Pancreas (tissue), 10 donors: ENCODE measurements at regions not wholly inside any gene's neighbourhood (a gene's known extent, or its start where the extent isn't known, plus 50 kb on each side); places are given as distances from the start of the nearest gene placed in this dataset.

Experiments used
- ATAC-seq, 4 donors: fragments of 200-7000 bp; cut with Tn5 transposase; one replicate each; pipeline versions ENCODE4 v1.8.0 to v1.9.1; 2020; ENCODE audit warnings: mild to moderate bottlenecking in 4 of 4, moderate library complexity in 4 of 4
- DNase-seq, 6 donors: peaks; one replicate each; pipeline ENCODE4 v3.0.0-alpha.2; 2020
- FAIRE-seq: peaks from 2 replicates; lab custom pipeline; 2012; peaks lifted over from hg19 to GRCh38; lab: Jason Lieb, UNC
- H3K27ac ChIP-seq, 4 donors: fragments of 200-600 bp; sonication (generic); 1 replicate in 3 of 4; 2 replicates in 1 of 4; pipeline versions ENCODE4 v1.5.0 to v1.8.0; 2020
- H3K27me3 ChIP-seq, 4 donors: fragments of 200-600 bp; one replicate each; pipeline ENCODE4 v1.8.0; 2021
- H3K36me3 ChIP-seq, 3 donors: fragments of 200-600 bp; sonication (generic) in 1 of 3; one replicate each; pipeline versions ENCODE4 v1.5.0 to v1.8.0; 2020 to 2021
- H3K4me1 ChIP-seq, 3 donors: fragments of 200-600 bp; one replicate each; pipeline ENCODE4 v1.8.0; 2021
- H3K4me3 ChIP-seq, 4 donors: fragments of 200-600 bp; sonication (generic) in 2 of 4; one replicate each; pipeline versions ENCODE4 v1.5.0 to v1.8.0; 2020 to 2021
- H3K9me3 ChIP-seq, 4 donors: fragments of 200-600 bp; one replicate each; pipeline ENCODE4 v1.8.0; 2021
- CTCF ChIP-seq, 4 donors: fragments of 200-600 bp; sonication (generic) in 3 of 4; IDR thresholded peaks; one replicate each; pipeline versions ENCODE4 v1.5.0 to v1.8.0; 2021; ENCODE audit warnings: antibody characterized with exemption in 4 of 4
- WGBS, 2 donors: extraction: QIAGEN DNeasy Blood & Tissue Kit; methylation state at CpG; one replicate each; pipeline ENCODE4 v1.1.7; 2013; 5-methylcytosine and 5-hydroxymethylcytosine counted together
- intact Hi-C, 3 donors: fragments of 100-400 bp; cut with DNase I; formaldehyde crosslinking; loops; one replicate each; pipeline versions ENCODE4 v1.11.1 to v1.14.2; 2022
- donor health status: healthy with polysubstance abuse.
- donor health status: DM: no; HTN: no; CAD: no; lungs with moderate emphysema.
- donor health status: DM: no; HTN: no; CAD: no.
- donor health status: control.
- donor health status: control.
- donor health status: Bipolar disorder and iron deficiency.
- donor health status: DM: yes; HTN: yes; CAD: no.
- donor health status: DM: no; HTN: no; CAD: no.
- donor health status: DM: no; HTN: no; CAD: no.
- donor health status: DM: yes; HTN: yes; CAD: no.

- no peak for FAIRE-seq
- no peaks in the 10 kb centered on the region for H3K4me1 ChIP-seq
- no peak overlapping the region for H3K27ac ChIP-seq
- ATAC-seq, result no peak
- DNase-seq, result no peak
- intact Hi-C loops, result no loop called here
- H3K27me3 ChIP-seq, result no peaks in the 10 kb centered on the region
- no peak for TF ChIP-seq CTCF (IDR thresholded peaks at IDR 0.05)
- no peak overlapping the region for H3K4me3 ChIP-seq
- no peaks in the 10 kb centered on the region for H3K9me3 ChIP-seq
- H3K36me3 ChIP-seq, result no peaks in the 10 kb centered on the region
These were observed 123.8 kb downstream of the RPIA start for GRCh38 chr2:88815282-88815681.

GRCh38 chr2:88815697-88816096 lies 124.2 kb downstream of the RPIA start:
- Histone ChIP-seq H3K4me3 (no peak overlapping the region), H3K27ac (no peak overlapping the region), H3K9me3 (no peaks in the 10 kb centered on the region), H3K4me1 (no peaks in the 10 kb centered on the region), H3K27me3 (no peaks in the 10 kb centered on the region), H3K36me3 (no peaks in the 10 kb centered on the region)
- DNase-seq (no peak), FAIRE-seq (no peak), ATAC-seq (no peak)
- TF ChIP-seq CTCF (IDR thresholded peaks at IDR 0.05), result no peak
- intact Hi-C loops, result no loop called here
- WGBS, 2 donors, result 92 to 96% methylated on average over 2 of the region's 2 CpGs

GRCh38 chr2:88818381-88818780 lies 126.9 kb downstream of the RPIA start:
- H3K4me3 ChIP-seq, result no peak overlapping the region
- ATAC-seq, result no peak
- intact Hi-C loops, result no loop called here

DNA sequence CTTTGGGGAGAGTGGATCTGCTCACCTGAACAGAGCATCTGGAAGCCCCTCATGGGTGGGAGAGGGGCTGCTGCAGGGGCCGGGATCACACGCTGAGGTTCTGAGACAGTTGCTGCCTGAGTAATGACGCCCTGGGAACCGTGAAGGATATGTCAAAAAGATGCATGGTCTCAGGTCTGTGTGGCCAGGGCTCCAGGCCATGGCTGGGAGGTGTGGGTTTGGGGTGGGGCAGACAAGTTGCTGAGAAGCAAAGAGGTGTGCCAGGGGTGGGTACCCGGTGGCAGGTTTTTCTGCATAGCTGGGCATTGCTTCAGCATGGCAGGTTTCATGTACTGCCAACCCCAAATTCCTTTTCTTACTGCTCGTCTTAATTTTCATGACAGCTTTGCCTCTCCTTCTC lies 133.5 kb downstream of the RPIA start:
- FAIRE-seq (no peak), ATAC-seq (no peak), DNase-seq (no peak)
- H3K27me3 ChIP-seq, result no peaks in the 10 kb centered on the region
- TF ChIP-seq CTCF (IDR thresholded peaks at IDR 0.05), result no peak
- H3K27ac ChIP-seq, result no peak overlapping the region
- peaks cover 0 to 5% (median 4%) of the 10 kb centered on the region in 3 donors for H3K4me1 ChIP-seq
- no peaks in the 10 kb centered on the region for H3K36me3 ChIP-seq
- no peak overlapping the region for H3K4me3 ChIP-seq
- no peaks in the 10 kb centered on the region for H3K9me3 ChIP-seq
- 60 to 73% methylated on average over 6 of the region's 6 CpGs for WGBS, 2 donors
- intact Hi-C loops, result no loop called here

More at GRCh38 chr2:88818381-88818780, 126.9 kb downstream of the RPIA start:
- Histone ChIP-seq H3K4me1 (no peaks in the 10 kb centered on the region), H3K9me3 (no peaks in the 10 kb centered on the region), H3K27me3 (no peaks in the 10 kb centered on the region), H3K36me3 (no peaks in the 10 kb centered on the region), H3K27ac (no peak overlapping the region)
- no peak for TF ChIP-seq CTCF (IDR thresholded peaks at IDR 0.05)
- DNase-seq (no peak), FAIRE-seq (no peak)
- 70 to 82% methylated on average over 1 of the region's 1 CpG for WGBS, 2 donors

DNA sequence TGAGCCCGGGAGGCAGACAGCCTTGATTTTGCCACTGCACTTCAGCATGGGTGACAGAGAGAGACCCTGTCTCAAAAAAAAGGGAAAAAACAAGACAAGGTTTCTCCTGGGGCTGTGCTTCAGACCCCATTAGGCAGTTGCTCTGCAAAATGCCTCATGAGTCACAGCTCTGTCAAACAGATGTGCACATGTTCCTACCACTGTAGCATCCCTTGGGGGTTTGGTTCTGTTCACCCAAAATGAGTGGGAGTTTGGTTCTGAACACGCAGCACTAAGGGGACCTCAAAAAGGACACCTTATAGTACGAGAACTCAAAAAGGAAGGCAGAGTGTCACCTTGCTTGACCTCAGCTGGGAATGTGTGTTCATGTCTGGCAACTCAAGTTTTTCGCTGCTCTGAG lies 134.9 kb downstream of the RPIA start:
- no peaks in the 10 kb centered on the region for H3K9me3 ChIP-seq
- intact Hi-C loops, result no loop called here
- ATAC-seq, result no peak
- H3K4me1 ChIP-seq, result peaks cover 0 to 11% (median 8%) of the 10 kb centered on the region in 3 donors
- 74 to 77% methylated on average over 4 of the region's 4 CpGs for WGBS, 2 donors
- no peak for FAIRE-seq
- H3K36me3 ChIP-seq, result no peaks in the 10 kb centered on the region
- H3K27ac ChIP-seq, result no peak overlapping the region
- H3K27me3 ChIP-seq, result no peaks in the 10 kb centered on the region
- H3K4me3 ChIP-seq, result no peak overlapping the region
- TF ChIP-seq CTCF (IDR thresholded peaks at IDR 0.05), result no peak
- DNase-seq, result no peak
